ENCODE measurements at regions not wholly inside any gene's neighbourhood (a gene's known extent, or its start where the extent isn't known, plus 50 kb on each side); places are given as distances from the start of the nearest gene placed in this dataset.

GRCh38 chr5:167998148-167998767 is 293.2 kb upstream of the WWC1 start:
- Histone ChIP-seq H3K4me3 (ENCODE audit: low read length) (no peak overlapping the region), H3K36me3 (ENCODE audit: control insufficient read depth, insufficient read depth, low read length) (no peaks in the 10 kb centered on the region), H3K4me1 (ENCODE audit: control insufficient read depth, insufficient read depth, low read length) (no peaks in the 10 kb centered on the region), H3K27ac (ENCODE audit: low read length) (no peak overlapping the region), H3K9me3 (ENCODE audit: control insufficient read depth, insufficient read depth, low read length) (no peaks in the 10 kb centered on the region), H3K27me3 (ENCODE audit: control insufficient read depth, insufficient read depth, low read length) (no peaks in the 10 kb centered on the region; the same call in 1 of the 2 replicates)
- DNase-seq (ENCODE audit: low read depth, low spot score) = no peak
- no CpG with 5 or more reads among the region's 6 CpGs for WGBS (ENCODE audit: insufficient coverage, insufficient read length)

- no CpG with 5 or more reads among the region's 2 CpGs for WGBS (ENCODE audit: insufficient coverage, insufficient read length)
- Histone ChIP-seq H3K4me1 (ENCODE audit: control insufficient read depth, insufficient read depth, low read length) (no peaks in the 10 kb centered on the region), H3K4me3 (ENCODE audit: low read length) (no peak overlapping the region), H3K36me3 (ENCODE audit: control insufficient read depth, insufficient read depth, low read length) (no peaks in the 10 kb centered on the region), H3K27ac (ENCODE audit: low read length) (no peak overlapping the region), H3K27me3 (ENCODE audit: control insufficient read depth, insufficient read depth, low read length) (no peaks in the 10 kb centered on the region; the same call in 1 of the 2 replicates), H3K9me3 (ENCODE audit: control insufficient read depth, insufficient read depth, low read length) (no peaks in the 10 kb centered on the region)
- DNase-seq (ENCODE audit: low read depth, low spot score) = no peak
These were observed 292.3 kb upstream of the WWC1 start for GRCh38 chr5:167999182-167999581.

GRCh38 chr5:168001318-168001717 is 290.1 kb upstream of the WWC1 start:
- WGBS (ENCODE audit: insufficient coverage, insufficient read length) = no CpG with 5 or more reads among the region's 2 CpGs

GRCh38 chr5:168002116-168002515 is 289.3 kb upstream of the WWC1 start:
- WGBS (ENCODE audit: insufficient coverage, insufficient read length) = no CpG with 5 or more reads among the region's 4 CpGs
- H3K9me3 ChIP-seq (ENCODE audit: control insufficient read depth, insufficient read depth, low read length) = no peaks in the 10 kb centered on the region
- H3K4me3 ChIP-seq (ENCODE audit: low read length) = no peak overlapping the region
- no peak overlapping the region for H3K27ac ChIP-seq (ENCODE audit: low read length)
- H3K4me1 ChIP-seq (ENCODE audit: control insufficient read depth, insufficient read depth, low read length) = no peaks in the 10 kb centered on the region
- DNase-seq (ENCODE audit: low read depth, low spot score) = no peak
- H3K27me3 ChIP-seq (ENCODE audit: control insufficient read depth, insufficient read depth, low read length) = no peaks in the 10 kb centered on the region; the same call in 1 of the 2 replicates
- H3K36me3 ChIP-seq (ENCODE audit: control insufficient read depth, insufficient read depth, low read length) = no peaks in the 10 kb centered on the region

More at GRCh38 chr5:168001318-168001717, 290.1 kb upstream of the WWC1 start:
- Histone ChIP-seq H3K9me3 (ENCODE audit: control insufficient read depth, insufficient read depth, low read length) (no peaks in the 10 kb centered on the region), H3K4me1 (ENCODE audit: control insufficient read depth, insufficient read depth, low read length) (no peaks in the 10 kb centered on the region), H3K27ac (ENCODE audit: low read length) (no peak overlapping the region), H3K36me3 (ENCODE audit: control insufficient read depth, insufficient read depth, low read length) (no peaks in the 10 kb centered on the region), H3K4me3 (ENCODE audit: low read length) (no peak overlapping the region), H3K27me3 (ENCODE audit: control insufficient read depth, insufficient read depth, low read length) (no peaks in the 10 kb centered on the region; the same call in 1 of the 2 replicates)
- no peak for DNase-seq (ENCODE audit: low read depth, low spot score)

- no peak for DNase-seq (ENCODE audit: low read depth, low spot score)
- Histone ChIP-seq H3K27ac (ENCODE audit: low read length) (no peak overlapping the region), H3K4me3 (ENCODE audit: low read length) (no peak overlapping the region), H3K4me1 (ENCODE audit: control insufficient read depth, insufficient read depth, low read length) (no peaks in the 10 kb centered on the region), H3K36me3 (ENCODE audit: control insufficient read depth, insufficient read depth, low read length) (no peaks in the 10 kb centered on the region), H3K27me3 (ENCODE audit: control insufficient read depth, insufficient read depth, low read length) (no peaks in the 10 kb centered on the region), H3K9me3 (ENCODE audit: control insufficient read depth, insufficient read depth, low read length) (no peaks in the 10 kb centered on the region)
- 100% methylated on average over 2 of the region's 6 CpGs for WGBS (ENCODE audit: insufficient coverage, insufficient read length)
These were observed 286.4 kb upstream of the WWC1 start for GRCh38 chr5:168005093-168005492.

GRCh38 chr5:168005936-168006335 is 285.5 kb upstream of the WWC1 start:
- no peaks in the 10 kb centered on the region for H3K4me1 ChIP-seq (ENCODE audit: control insufficient read depth, insufficient read depth, low read length)
- no peaks in the 10 kb centered on the region for H3K27me3 ChIP-seq (ENCODE audit: control insufficient read depth, insufficient read depth, low read length)
- WGBS (ENCODE audit: insufficient coverage, insufficient read length) = no CpG with 5 or more reads among the region's 3 CpGs
- H3K4me3 ChIP-seq (ENCODE audit: low read length) = no peak overlapping the region
- no peak overlapping the region for H3K27ac ChIP-seq (ENCODE audit: low read length)
- no peak for DNase-seq (ENCODE audit: low read depth, low spot score)
- H3K9me3 ChIP-seq (ENCODE audit: control insufficient read depth, insufficient read depth, low read length) = no peaks in the 10 kb centered on the region
- H3K36me3 ChIP-seq (ENCODE audit: control insufficient read depth, insufficient read depth, low read length) = no peaks in the 10 kb centered on the region

- Histone ChIP-seq H3K36me3 (ENCODE audit: control insufficient read depth, insufficient read depth, low read length) (no peaks in the 10 kb centered on the region), H3K4me1 (ENCODE audit: control insufficient read depth, insufficient read depth, low read length) (no peaks in the 10 kb centered on the region), H3K27ac (ENCODE audit: low read length) (no peak overlapping the region), H3K27me3 (ENCODE audit: control insufficient read depth, insufficient read depth, low read length) (no peaks in the 10 kb centered on the region), H3K9me3 (ENCODE audit: control insufficient read depth, insufficient read depth, low read length) (no peaks in the 10 kb centered on the region), H3K4me3 (ENCODE audit: low read length) (no peak overlapping the region)
- no peak for DNase-seq (ENCODE audit: low read depth, low spot score)
- no CpG with 5 or more reads among the region's 10 CpGs for WGBS (ENCODE audit: insufficient coverage, insufficient read length)
These were observed 284.9 kb upstream of the WWC1 start for GRCh38 chr5:168006456-168007130.

- Histone ChIP-seq H3K4me1 (ENCODE audit: control insufficient read depth, insufficient read depth, low read length) (no peaks in the 10 kb centered on the region), H3K27ac (ENCODE audit: low read length) (no peak overlapping the region), H3K9me3 (ENCODE audit: control insufficient read depth, insufficient read depth, low read length) (no peaks in the 10 kb centered on the region), H3K4me3 (ENCODE audit: low read length) (no peak overlapping the region), H3K27me3 (ENCODE audit: control insufficient read depth, insufficient read depth, low read length) (no peaks in the 10 kb centered on the region), H3K36me3 (ENCODE audit: control insufficient read depth, insufficient read depth, low read length) (no peaks in the 10 kb centered on the region)
- no peak for DNase-seq (ENCODE audit: low read depth, low spot score)
- no CpG with 5 or more reads among the region's 8 CpGs for WGBS (ENCODE audit: insufficient coverage, insufficient read length)
These were observed 284.2 kb upstream of the WWC1 start for GRCh38 chr5:168007286-168007685.

GRCh38 chr5:168008555-168008954 is 282.9 kb upstream of the WWC1 start:
- H3K4me1 ChIP-seq (ENCODE audit: control insufficient read depth, insufficient read depth, low read length) = no peaks in the 10 kb centered on the region
- no peak overlapping the region for H3K4me3 ChIP-seq (ENCODE audit: low read length)
- DNase-seq (ENCODE audit: low read depth, low spot score) = no peak
- no peaks in the 10 kb centered on the region for H3K36me3 ChIP-seq (ENCODE audit: control insufficient read depth, insufficient read depth, low read length)
- no CpG with 5 or more reads among the region's 4 CpGs for WGBS (ENCODE audit: insufficient coverage, insufficient read length)
- no peaks in the 10 kb centered on the region for H3K9me3 ChIP-seq (ENCODE audit: control insufficient read depth, insufficient read depth, low read length)
- H3K27ac ChIP-seq (ENCODE audit: low read length) = no peak overlapping the region
- H3K27me3 ChIP-seq (ENCODE audit: control insufficient read depth, insufficient read depth, low read length) = no peaks in the 10 kb centered on the region

- no peak overlapping the region for H3K27ac ChIP-seq (ENCODE audit: low read length)
- H3K4me1 ChIP-seq (ENCODE audit: control insufficient read depth, insufficient read depth, low read length) = no peaks in the 10 kb centered on the region
- no CpG with 5 or more reads among the region's 6 CpGs for WGBS (ENCODE audit: insufficient coverage, insufficient read length)
- H3K9me3 ChIP-seq (ENCODE audit: control insufficient read depth, insufficient read depth, low read length) = no peaks in the 10 kb centered on the region
- DNase-seq (ENCODE audit: low read depth, low spot score) = no peak
- no peak overlapping the region for H3K4me3 ChIP-seq (ENCODE audit: low read length)
- no peaks in the 10 kb centered on the region for H3K36me3 ChIP-seq (ENCODE audit: control insufficient read depth, insufficient read depth, low read length)
- H3K27me3 ChIP-seq (ENCODE audit: control insufficient read depth, insufficient read depth, low read length) = no peaks in the 10 kb centered on the region
These were observed 280.3 kb upstream of the WWC1 start for GRCh38 chr5:168011096-168011495.

- H3K4me3 ChIP-seq (ENCODE audit: low read length) = no peak overlapping the region
- DNase-seq (ENCODE audit: low read depth, low spot score) = no peak
- no peak overlapping the region for H3K27ac ChIP-seq (ENCODE audit: low read length)
- no peaks in the 10 kb centered on the region for H3K4me1 ChIP-seq (ENCODE audit: control insufficient read depth, insufficient read depth, low read length)
- H3K9me3 ChIP-seq (ENCODE audit: control insufficient read depth, insufficient read depth, low read length) = no peaks in the 10 kb centered on the region
- H3K36me3 ChIP-seq (ENCODE audit: control insufficient read depth, insufficient read depth, low read length) = no peaks in the 10 kb centered on the region
- no peaks in the 10 kb centered on the region for H3K27me3 ChIP-seq (ENCODE audit: control insufficient read depth, insufficient read depth, low read length)
- no CpG with 5 or more reads among the region's 5 CpGs for WGBS (ENCODE audit: insufficient coverage, insufficient read length)
These were observed 279.4 kb upstream of the WWC1 start for GRCh38 chr5:168012006-168012405.
